ENCODE measurements at regions not wholly inside any gene's neighbourhood (a gene's known extent, or its start where the extent isn't known, plus 50 kb on each side); places are given as distances from the start of the nearest gene placed in this dataset.

DNA sequence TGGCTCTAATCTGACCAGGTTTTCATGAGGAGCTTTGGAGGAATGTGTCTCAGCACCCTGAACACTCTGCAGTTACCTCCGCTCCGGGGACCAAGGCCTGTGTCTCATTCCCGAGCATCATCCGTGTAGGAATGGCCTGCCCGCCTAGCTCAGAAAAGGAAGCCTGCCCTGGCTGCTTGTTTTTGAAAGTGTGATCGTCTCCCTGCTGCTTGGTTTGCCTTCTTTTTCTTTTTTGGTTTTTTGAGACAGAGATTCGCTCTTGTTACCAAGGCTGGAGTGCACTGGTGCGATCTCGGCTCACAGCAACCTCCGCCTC is 73.3 kb downstream of the CRLF2 start:
- no peaks in the 10 kb centered on the region for H3K4me1 ChIP-seq (replicated peaks in 1 of 2; ENCODE audit: control insufficient read depth in 2 of 2, insufficient read depth in 2 of 2, low read length in 2 of 2)
- DNase-seq (ENCODE audit: extremely low read depth in 1 of 4, low spot score in 3 of 4) (no peak), ATAC-seq (no peak), FAIRE-seq (no peak)
- H3K4me2 ChIP-seq (ENCODE audit: insufficient read depth, low read length) = no peak overlapping the region
- 0% methylated on average over 8 of the region's 10 CpGs for WGBS (ENCODE audit: insufficient coverage, low coverage, missing lambda C conversion rate)
- H3K9ac ChIP-seq (ENCODE audit: insufficient read depth in 1 of 2, low read depth in 2 of 2, low read length in 2 of 2) = no peak overlapping the region
- no peaks in the 10 kb centered on the region for H3K36me3 ChIP-seq (ENCODE audit: control insufficient read depth, insufficient read depth, low read length)
- in situ Hi-C loops (cut with MboI) (loop anchor here (10.0 kb wide), 1 partner anchor 544 kb away; no protein-coding TSS in a partner anchor), intact Hi-C loops (cut with micrococcal nuclease) (no loop called here)
- CTCF ChIA-PET (ENCODE audit: low intra/inter-chr PET ratio) = no interaction called here
- no peak overlapping the region for H2AFZ ChIP-seq (ENCODE audit: low read depth, low read length)
- H3K9me3 ChIP-seq (replicated peaks; ENCODE audit: control insufficient read depth, insufficient read depth, low read depth, low read length) = no peaks in the 10 kb centered on the region
- no peaks in the 10 kb centered on the region for H3K79me2 ChIP-seq (ENCODE audit: control insufficient read depth, insufficient read depth, low read length)
- POLR2A ChIA-PET = no interaction called here
- H3K4me3 ChIP-seq = no peak overlapping the region
- H3K27me3 ChIP-seq (ENCODE audit: control insufficient read depth in 2 of 2, insufficient read depth in 2 of 2, low read length in 2 of 2) = peaks cover 3 to 39% of the 10 kb centered on the region in 2 experiments; a peak in 4 of 5 replicates
- no TSS peak for BruUV-seq (replicated peaks)
- H4K20me1 ChIP-seq (replicated peaks; ENCODE audit: control insufficient read depth, insufficient read depth, low read length) = no peaks in the 10 kb centered on the region
- H3K9me1 ChIP-seq (ENCODE audit: control insufficient read depth, insufficient read depth, low read length) = no peaks in the 10 kb centered on the region
- TF ChIP-seq, protein P1, sequence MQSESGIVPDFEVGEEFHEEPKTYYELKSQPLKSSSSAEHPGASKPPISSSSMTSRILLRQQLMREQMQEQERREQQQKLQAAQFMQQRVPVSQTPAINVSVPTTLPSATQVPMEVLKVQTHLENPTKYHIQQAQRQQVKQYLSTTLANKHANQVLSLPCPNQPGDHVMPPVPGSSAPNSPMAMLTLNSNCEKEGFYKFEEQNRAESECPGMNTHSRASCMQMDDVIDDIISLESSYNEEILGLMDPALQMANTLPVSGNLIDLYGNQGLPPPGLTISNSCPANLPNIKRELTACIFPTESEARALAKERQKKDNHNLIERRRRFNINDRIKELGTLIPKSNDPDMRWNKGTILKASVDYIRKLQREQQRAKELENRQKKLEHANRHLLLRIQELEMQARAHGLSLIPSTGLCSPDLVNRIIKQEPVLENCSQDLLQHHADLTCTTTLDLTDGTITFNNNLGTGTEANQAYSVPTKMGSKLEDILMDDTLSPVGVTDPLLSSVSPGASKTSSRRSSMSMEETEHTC (IDR thresholded peaks at IDR 0.05) = no peak
- TF ChIP-seq FOXA3 (CRISPR knock-in tag; conservative IDR thresholded peaks at IDR 0.05 in 1 of 2, IDR thresholded peaks at IDR 0.05 in 1 of 2) = no peak
- TF ChIP-seq SMAD2 (IDR thresholded peaks at IDR 0.05; ENCODE audit: low read depth, low read length) = no peak
- no peak for TF ChIP-seq XRCC5 (IDR thresholded peaks at IDR 0.05; ENCODE audit: low read depth, low read length)
- H3K27ac ChIP-seq (ENCODE audit: extremely low read depth, low read depth, low read length) = no peak overlapping the region
